Liver (tissue), 3 donors: ENCODE measurements at regions not wholly inside any gene's neighbourhood (a gene's known extent, or its start where the extent isn't known, plus 50 kb on each side); places are given as distances from the start of the nearest gene placed in this dataset.

Source experiments
- EGR1 ChIP-seq, 2 donors: IDR thresholded peaks; 2 replicates each; pipeline ENCODE4 v1.6.1; 2016 to 2018; ENCODE audit warnings: antibody characterized with exemption in 2 of 2, low read depth in 2 of 2
- FOXA1 ChIP-seq: IDR thresholded peaks from 2 replicates; pipeline ENCODE4 v1.6.1; 2016; ENCODE audit warnings: antibody characterized with exemption
- GABPA ChIP-seq, 2 donors: IDR thresholded peaks in 1 of 2; conservative IDR thresholded peaks in 1 of 2; 2 replicates each; pipeline ENCODE4 v1.6.1; 2016; ENCODE audit warnings: antibody characterized with exemption in 2 of 2, mild to moderate bottlenecking in 1 of 2, moderate library complexity in 1 of 2
- JUND ChIP-seq, 2 donors: IDR thresholded peaks; 2 replicates each; pipeline ENCODE4 v1.6.1; 2016; ENCODE audit warnings: antibody characterized with exemption in 2 of 2
- RAD21 ChIP-seq, 2 donors: IDR thresholded peaks; 2 replicates each; pipeline ENCODE4 v1.6.1; 2016; ENCODE audit warnings: antibody characterized with exemption in 2 of 2, mild to moderate bottlenecking in 2 of 2
- RXRA ChIP-seq, 2 donors: IDR thresholded peaks; 2 replicates each; pipeline ENCODE4 v1.6.1; 2017 to 2018; ENCODE audit warnings: antibody characterized with exemption in 2 of 2, mild to moderate bottlenecking in 1 of 2
- SP1 ChIP-seq: IDR thresholded peaks from 2 replicates; pipeline ENCODE4 v1.6.1; 2018; ENCODE audit warnings: antibody characterized with exemption, mild to moderate bottlenecking
- TAF1 ChIP-seq: conservative IDR thresholded peaks from 2 replicates; pipeline ENCODE4 v1.6.1; 2016; ENCODE audit warnings: antibody characterized with exemption, mild to moderate bottlenecking
- YY1 ChIP-seq: IDR thresholded peaks from 2 replicates; pipeline ENCODE4 v1.6.1; 2016; ENCODE audit warnings: antibody characterized with exemption, mild to moderate bottlenecking
- TF ChIP-seq, protein P1 (sequence below): fragments of 150-350 bp; IDR thresholded peaks from 2 replicates; pipeline ENCODE4 v1.5.1; 2017; ENCODE audit warnings: improper control_type of control experiment, low read depth, low read length; ENCODE audit not compliant: missing input control
- TF ChIP-seq, protein P2 (sequence below): IDR thresholded peaks from 2 replicates; pipeline ENCODE4 v1.6.1; 2016; ENCODE audit warnings: antibody characterized with exemption
- TF ChIP-seq, protein P3 (sequence below): IDR thresholded peaks from 2 replicates; pipeline ENCODE4 v1.6.1; 2016; ENCODE audit warnings: antibody characterized with exemption, mild to moderate bottlenecking
- TF ChIP-seq, protein P4 (sequence below): IDR thresholded peaks from 2 replicates; pipeline ENCODE4 v1.6.1; 2016; ENCODE audit warnings: antibody characterized with exemption
- TF ChIP-seq, protein P5 (sequence below): IDR thresholded peaks from 2 replicates; pipeline ENCODE4 v1.6.1; 2016; ENCODE audit warnings: antibody characterized with exemption
- donor health status: healthy.
- donor health status: healthy.

DNA sequence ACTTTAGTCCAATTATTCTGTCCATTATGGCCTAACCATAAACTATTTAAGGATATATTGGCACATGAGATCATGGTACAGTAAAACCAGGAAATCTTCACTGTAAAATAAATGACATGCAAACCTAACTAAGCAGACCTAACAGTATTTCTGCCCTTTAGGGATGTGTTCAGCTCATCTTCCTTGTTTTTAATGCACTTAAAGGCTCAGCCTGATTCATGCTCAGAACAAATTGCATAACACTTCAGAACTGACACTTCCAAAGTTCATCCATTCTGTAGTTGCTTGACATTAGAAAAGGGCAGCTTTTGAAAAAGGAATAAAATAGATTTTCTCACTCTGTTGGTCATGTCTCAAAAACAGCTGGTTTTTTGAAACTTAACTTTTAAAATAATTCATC lies 708.5 kb downstream of the C12orf50 start:
- TF ChIP-seq SP1 (no peak), FOXA1 (no peak), RAD21 (IDR thresholded peaks at IDR 0.05) (no peak), RXRA (IDR thresholded peaks at IDR 0.05) (no peak), JUND (IDR thresholded peaks at IDR 0.05) (no peak), YY1 (no peak), GABPA (IDR thresholded peaks at IDR 0.05 in 1 of 2, conservative IDR thresholded peaks at IDR 0.05 in 1 of 2) (no peak), TAF1 (no peak), EGR1 (IDR thresholded peaks at IDR 0.05; ENCODE audit: low read depth in 2 of 2) (no peak)
- TF ChIP-seq, protein P1, sequence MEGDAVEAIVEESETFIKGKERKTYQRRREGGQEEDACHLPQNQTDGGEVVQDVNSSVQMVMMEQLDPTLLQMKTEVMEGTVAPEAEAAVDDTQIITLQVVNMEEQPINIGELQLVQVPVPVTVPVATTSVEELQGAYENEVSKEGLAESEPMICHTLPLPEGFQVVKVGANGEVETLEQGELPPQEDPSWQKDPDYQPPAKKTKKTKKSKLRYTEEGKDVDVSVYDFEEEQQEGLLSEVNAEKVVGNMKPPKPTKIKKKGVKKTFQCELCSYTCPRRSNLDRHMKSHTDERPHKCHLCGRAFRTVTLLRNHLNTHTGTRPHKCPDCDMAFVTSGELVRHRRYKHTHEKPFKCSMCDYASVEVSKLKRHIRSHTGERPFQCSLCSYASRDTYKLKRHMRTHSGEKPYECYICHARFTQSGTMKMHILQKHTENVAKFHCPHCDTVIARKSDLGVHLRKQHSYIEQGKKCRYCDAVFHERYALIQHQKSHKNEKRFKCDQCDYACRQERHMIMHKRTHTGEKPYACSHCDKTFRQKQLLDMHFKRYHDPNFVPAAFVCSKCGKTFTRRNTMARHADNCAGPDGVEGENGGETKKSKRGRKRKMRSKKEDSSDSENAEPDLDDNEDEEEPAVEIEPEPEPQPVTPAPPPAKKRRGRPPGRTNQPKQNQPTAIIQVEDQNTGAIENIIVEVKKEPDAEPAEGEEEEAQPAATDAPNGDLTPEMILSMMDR, result no peak
- TF ChIP-seq, protein P2, sequence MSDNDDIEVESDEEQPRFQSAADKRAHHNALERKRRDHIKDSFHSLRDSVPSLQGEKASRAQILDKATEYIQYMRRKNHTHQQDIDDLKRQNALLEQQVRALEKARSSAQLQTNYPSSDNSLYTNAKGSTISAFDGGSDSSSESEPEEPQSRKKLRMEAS, result no peak
- TF ChIP-seq, protein P3, sequence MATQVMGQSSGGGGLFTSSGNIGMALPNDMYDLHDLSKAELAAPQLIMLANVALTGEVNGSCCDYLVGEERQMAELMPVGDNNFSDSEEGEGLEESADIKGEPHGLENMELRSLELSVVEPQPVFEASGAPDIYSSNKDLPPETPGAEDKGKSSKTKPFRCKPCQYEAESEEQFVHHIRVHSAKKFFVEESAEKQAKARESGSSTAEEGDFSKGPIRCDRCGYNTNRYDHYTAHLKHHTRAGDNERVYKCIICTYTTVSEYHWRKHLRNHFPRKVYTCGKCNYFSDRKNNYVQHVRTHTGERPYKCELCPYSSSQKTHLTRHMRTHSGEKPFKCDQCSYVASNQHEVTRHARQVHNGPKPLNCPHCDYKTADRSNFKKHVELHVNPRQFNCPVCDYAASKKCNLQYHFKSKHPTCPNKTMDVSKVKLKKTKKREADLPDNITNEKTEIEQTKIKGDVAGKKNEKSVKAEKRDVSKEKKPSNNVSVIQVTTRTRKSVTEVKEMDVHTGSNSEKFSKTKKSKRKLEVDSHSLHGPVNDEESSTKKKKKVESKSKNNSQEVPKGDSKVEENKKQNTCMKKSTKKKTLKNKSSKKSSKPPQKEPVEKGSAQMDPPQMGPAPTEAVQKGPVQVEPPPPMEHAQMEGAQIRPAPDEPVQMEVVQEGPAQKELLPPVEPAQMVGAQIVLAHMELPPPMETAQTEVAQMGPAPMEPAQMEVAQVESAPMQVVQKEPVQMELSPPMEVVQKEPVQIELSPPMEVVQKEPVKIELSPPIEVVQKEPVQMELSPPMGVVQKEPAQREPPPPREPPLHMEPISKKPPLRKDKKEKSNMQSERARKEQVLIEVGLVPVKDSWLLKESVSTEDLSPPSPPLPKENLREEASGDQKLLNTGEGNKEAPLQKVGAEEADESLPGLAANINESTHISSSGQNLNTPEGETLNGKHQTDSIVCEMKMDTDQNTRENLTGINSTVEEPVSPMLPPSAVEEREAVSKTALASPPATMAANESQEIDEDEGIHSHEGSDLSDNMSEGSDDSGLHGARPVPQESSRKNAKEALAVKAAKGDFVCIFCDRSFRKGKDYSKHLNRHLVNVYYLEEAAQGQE, result no peak
- TF ChIP-seq, protein P4, sequence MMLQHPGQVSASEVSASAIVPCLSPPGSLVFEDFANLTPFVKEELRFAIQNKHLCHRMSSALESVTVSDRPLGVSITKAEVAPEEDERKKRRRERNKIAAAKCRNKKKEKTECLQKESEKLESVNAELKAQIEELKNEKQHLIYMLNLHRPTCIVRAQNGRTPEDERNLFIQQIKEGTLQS, result no peak
- TF ChIP-seq, protein P5, sequence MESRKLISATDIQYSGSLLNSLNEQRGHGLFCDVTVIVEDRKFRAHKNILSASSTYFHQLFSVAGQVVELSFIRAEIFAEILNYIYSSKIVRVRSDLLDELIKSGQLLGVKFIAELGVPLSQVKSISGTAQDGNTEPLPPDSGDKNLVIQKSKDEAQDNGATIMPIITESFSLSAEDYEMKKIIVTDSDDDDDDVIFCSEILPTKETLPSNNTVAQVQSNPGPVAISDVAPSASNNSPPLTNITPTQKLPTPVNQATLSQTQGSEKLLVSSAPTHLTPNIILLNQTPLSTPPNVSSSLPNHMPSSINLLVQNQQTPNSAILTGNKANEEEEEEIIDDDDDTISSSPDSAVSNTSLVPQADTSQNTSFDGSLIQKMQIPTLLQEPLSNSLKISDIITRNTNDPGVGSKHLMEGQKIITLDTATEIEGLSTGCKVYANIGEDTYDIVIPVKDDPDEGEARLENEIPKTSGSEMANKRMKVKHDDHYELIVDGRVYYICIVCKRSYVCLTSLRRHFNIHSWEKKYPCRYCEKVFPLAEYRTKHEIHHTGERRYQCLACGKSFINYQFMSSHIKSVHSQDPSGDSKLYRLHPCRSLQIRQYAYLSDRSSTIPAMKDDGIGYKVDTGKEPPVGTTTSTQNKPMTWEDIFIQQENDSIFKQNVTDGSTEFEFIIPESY, result no peak
